ENCODE measurements at regions not wholly inside any gene's neighbourhood (a gene's known extent, or its start where the extent isn't known, plus 50 kb on each side); places are given as distances from the start of the nearest gene placed in this dataset.

DNA sequence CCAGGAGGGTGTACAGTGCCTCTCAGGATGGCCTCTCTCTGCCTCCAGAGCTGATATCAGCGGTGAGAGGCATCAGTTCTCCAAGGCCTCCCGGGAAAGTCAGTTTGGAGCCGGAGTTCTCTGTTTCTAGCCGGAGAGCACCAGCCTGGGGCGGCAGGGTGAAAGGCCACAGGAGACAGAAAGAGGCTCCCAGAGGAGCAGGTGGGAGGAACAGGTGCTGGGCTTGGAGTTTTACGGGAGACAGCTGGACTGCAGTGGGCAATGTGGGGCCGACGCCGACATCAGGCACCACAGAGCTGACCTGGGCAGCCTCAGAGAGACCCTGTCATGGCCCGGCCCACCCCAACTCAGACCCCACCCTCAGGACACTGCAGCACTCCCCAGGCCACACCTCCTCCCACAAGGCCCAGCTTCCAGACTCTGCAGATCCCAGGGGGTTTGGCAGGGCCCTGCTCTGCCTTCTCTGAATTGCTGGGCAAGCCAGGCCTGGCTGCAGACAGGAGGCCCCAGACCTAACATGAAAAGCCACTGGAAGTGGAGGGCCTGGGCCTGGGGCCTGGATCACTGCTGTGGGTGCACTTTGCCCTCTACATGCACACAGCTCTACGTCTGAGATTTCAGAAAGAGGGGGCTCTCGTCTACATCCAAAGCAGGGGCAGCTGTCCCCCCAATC, 885.6 kb downstream of the BRD1 start:
- Histone ChIP-seq H3K27ac (no peak overlapping the region), H3K27me3 (peaks cover 0 to 17% (median 0%) of the 10 kb centered on the region in 3 donors), H3K36me3 (no peaks in the 10 kb centered on the region), H3K4me1 (no peaks in the 10 kb centered on the region), H3K4me3 (no peak overlapping the region), H3K9me3 (no peaks in the 10 kb centered on the region)
- TF ChIP-seq POLR2AphosphoS5 (IDR thresholded peaks at IDR 0.05) (no peak), EP300 (IDR thresholded peaks at IDR 0.05) (no peak), CTCF (IDR thresholded peaks at IDR 0.05) (no peak), POLR2A (IDR thresholded peaks at IDR 0.05) (no peak)
- intact Hi-C loops (cut with DNase I), result no loop called here
- 53 to 73% methylated on average over 12 of the region's 12 CpGs for WGBS, 2 donors
- DNase-seq, result peak; percentile 21

GRCh38 chr22:48941033-48941902, 886.4 kb downstream of the BRD1 start:
- Histone ChIP-seq H3K4me3 (no peak overlapping the region), H3K27me3 (peaks cover 0 to 21% (median 0%) of the 10 kb centered on the region in 3 donors), H3K9me3 (no peaks in the 10 kb centered on the region), H3K36me3 (no peaks in the 10 kb centered on the region), H3K27ac (no peak overlapping the region), H3K4me1 (no peaks in the 10 kb centered on the region)
- peak; percentile 39 for DNase-seq
- WGBS, 2 donors, result 65 to 75% methylated on average over 23 of the region's 23 CpGs
- TF ChIP-seq EP300 (IDR thresholded peaks at IDR 0.05) (no peak), POLR2A (IDR thresholded peaks at IDR 0.05) (no peak), POLR2AphosphoS5 (IDR thresholded peaks at IDR 0.05) (no peak), CTCF (IDR thresholded peaks at IDR 0.05) (no peak)
- intact Hi-C loops (cut with DNase I), result no loop called here

DNA sequence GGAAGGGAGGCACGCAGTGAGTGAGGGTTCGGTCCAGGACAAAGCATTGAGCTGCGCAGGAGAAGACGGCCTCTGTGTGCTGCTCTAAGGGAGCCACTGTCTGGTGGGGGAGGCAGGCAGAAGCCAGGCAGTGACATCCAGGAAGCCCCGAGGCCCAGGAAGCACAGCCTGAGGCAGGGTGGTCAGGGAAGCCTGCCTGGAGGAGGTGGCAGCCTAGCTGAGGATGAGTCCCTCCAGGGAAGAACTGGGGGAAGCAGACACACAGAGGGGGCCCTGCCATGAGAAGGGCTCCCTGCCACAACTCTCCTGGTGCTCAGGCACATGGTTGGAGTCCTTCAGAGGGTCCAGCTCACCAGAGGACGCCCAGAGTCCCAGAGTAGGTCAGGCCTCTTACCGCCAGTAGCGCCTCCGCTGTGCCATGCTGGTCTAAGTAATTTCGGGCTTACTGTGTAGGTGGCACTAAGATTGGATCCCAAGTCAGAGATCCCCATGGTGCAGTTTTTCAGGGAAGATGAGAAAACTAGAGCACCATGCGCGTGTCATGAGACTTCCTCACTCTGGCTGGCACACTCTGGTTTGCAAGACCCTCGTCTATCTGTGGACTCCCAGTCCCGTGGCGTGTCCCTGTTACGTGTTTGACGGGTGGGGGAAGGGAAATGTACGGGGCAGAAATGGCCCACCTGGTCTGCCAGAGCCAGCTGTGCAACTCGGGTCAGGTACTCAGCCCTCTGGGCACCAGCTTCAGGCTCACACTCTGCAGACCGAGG, 887.2 kb downstream of the BRD1 start:
- no peak for TF ChIP-seq CTCF (IDR thresholded peaks at IDR 0.05)
- no peak for TF ChIP-seq EP300 (IDR thresholded peaks at IDR 0.05)
- no peak for TF ChIP-seq POLR2AphosphoS5 (IDR thresholded peaks at IDR 0.05)
- no peak for TF ChIP-seq POLR2A (IDR thresholded peaks at IDR 0.05)
- 74 to 77% methylated on average over 20 of the region's 20 CpGs for WGBS, 2 donors
- Histone ChIP-seq H3K27me3 (peaks cover 0 to 22% (median 0%) of the 10 kb centered on the region in 3 donors), H3K9me3 (no peaks in the 10 kb centered on the region), H3K4me1 (no peaks in the 10 kb centered on the region), H3K36me3 (no peaks in the 10 kb centered on the region), H3K4me3 (no peak overlapping the region), H3K27ac (no peak overlapping the region)
- peak; percentile 29 for DNase-seq
- intact Hi-C loops (cut with DNase I), result no loop called here

GRCh38 chr22:48939441-48940265, 888.0 kb downstream of the BRD1 start:
- TF ChIP-seq POLR2A (IDR thresholded peaks at IDR 0.05) (no peak), EP300 (IDR thresholded peaks at IDR 0.05) (no peak), CTCF (IDR thresholded peaks at IDR 0.05) (no peak), POLR2AphosphoS5 (IDR thresholded peaks at IDR 0.05) (no peak)
- intact Hi-C loops (cut with DNase I), result no loop called here

More at GRCh38 chr22:48939441-48940265, 888.0 kb downstream of the BRD1 start:
- Histone ChIP-seq H3K27me3 (peaks cover 0 to 22% (median 0%) of the 10 kb centered on the region in 3 donors), H3K9me3 (no peaks in the 10 kb centered on the region), H3K4me1 (no peaks in the 10 kb centered on the region), H3K4me3 (no peak overlapping the region), H3K27ac (no peak overlapping the region), H3K36me3 (no peaks in the 10 kb centered on the region)
- peak; percentile 32 for DNase-seq
- 38 to 66% methylated on average over 31 of the region's 31 CpGs for WGBS, 2 donors
